ENCODE measurements at regions not wholly inside any gene's neighbourhood (a gene's known extent, or its start where the extent isn't known, plus 50 kb on each side); places are given as distances from the start of the nearest gene placed in this dataset.

DNA sequence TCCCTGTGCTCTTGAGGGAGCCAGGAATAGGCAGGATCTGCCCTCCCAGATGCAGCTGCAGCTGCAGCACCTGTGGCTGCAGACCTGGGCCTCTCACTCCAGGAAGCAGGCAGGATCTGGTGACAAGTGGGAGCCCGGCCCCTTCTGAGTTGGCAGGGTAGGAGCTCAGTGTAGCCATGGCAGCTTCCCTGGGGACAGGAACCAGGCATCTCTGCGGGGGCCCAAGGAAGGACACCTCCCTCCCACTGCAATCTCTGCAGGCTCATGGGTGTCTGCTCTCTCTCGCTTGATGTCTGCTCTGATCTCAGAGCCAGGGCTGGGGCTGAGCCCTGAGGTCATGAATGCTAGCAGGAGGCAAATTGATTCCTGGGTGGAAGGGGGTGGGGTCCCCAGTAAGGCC lies 592.5 kb upstream of the CA10 start:
- no peaks in the 10 kb centered on the region for H3K27me3 ChIP-seq (ENCODE audit: control insufficient read depth, insufficient read depth, low read length)
- no peak overlapping the region for H3K27ac ChIP-seq (ENCODE audit: insufficient read depth, low read length, poor library complexity, severe bottlenecking)
- DNase-seq (no peak), ATAC-seq (ENCODE audit: low read depth in 2 of 2) (no peak)
- Mint-ChIP-seq H3K4me1 (no peaks in the 10 kb centered on the region), H3K9me3 (peaks cover 0 to 8% (median 3%) of the 10 kb centered on the region in 7 donors), H3K36me3 (no peaks in the 10 kb centered on the region), H3K4me3 (no peak overlapping the region), H3K27ac (no peak overlapping the region), H3K27me3 (no peaks in the 10 kb centered on the region)
- no peak overlapping the region for H3K4me3 ChIP-seq (ENCODE audit: low read depth, low read length)
- H3K4me1 ChIP-seq (ENCODE audit: control insufficient read depth, insufficient read depth, low read length, poor library complexity, severe bottlenecking) = no peaks in the 10 kb centered on the region
- H3K9me3 ChIP-seq (ENCODE audit: control insufficient read depth in 2 of 2, low read length in 2 of 2) = peaks cover 0 to 4% of the 10 kb centered on the region in 2 experiments
- H3K36me3 ChIP-seq (ENCODE audit: control insufficient read depth, insufficient read depth, low read length) = no peaks in the 10 kb centered on the region

- no peak for DNase-seq
- no peaks in the 10 kb centered on the region for H3K9me3 ChIP-seq (ENCODE audit: control insufficient read depth in 2 of 2, low read length in 2 of 2)
Observed at GRCh38 chr17:52744179-52744578, 585.7 kb upstream of the CA10 start.

GRCh38 chr17:52740006-52740405 lies 581.5 kb upstream of the CA10 start:
- DNase-seq = no peak
- Mint-ChIP-seq H3K27ac (no peak overlapping the region), H3K9me3 (peaks cover 0 to 3% (median 0%) of the 10 kb centered on the region in 7 donors), H3K36me3 (no peaks in the 10 kb centered on the region), H3K27me3 (no peaks in the 10 kb centered on the region), H3K4me3 (no peak overlapping the region), H3K4me1 (no peaks in the 10 kb centered on the region)
- Histone ChIP-seq H3K4me3 (ENCODE audit: low read depth, low read length) (no peak overlapping the region), H3K27ac (ENCODE audit: insufficient read depth, low read length, poor library complexity, severe bottlenecking) (no peak overlapping the region), H3K4me1 (ENCODE audit: control insufficient read depth, insufficient read depth, low read length, poor library complexity, severe bottlenecking) (no peaks in the 10 kb centered on the region), H3K27me3 (ENCODE audit: control insufficient read depth, insufficient read depth, low read length) (no peaks in the 10 kb centered on the region), H3K36me3 (ENCODE audit: control insufficient read depth, insufficient read depth, low read length) (no peaks in the 10 kb centered on the region), H3K9me3 (ENCODE audit: control insufficient read depth in 2 of 2, low read length in 2 of 2) (no peaks in the 10 kb centered on the region)
- no peak for ATAC-seq (ENCODE audit: low read depth in 2 of 2)

More at GRCh38 chr17:52744179-52744578, 585.7 kb upstream of the CA10 start:
- H3K9me3 Mint-ChIP-seq = peaks cover 0 to 3% (median 0%) of the 10 kb centered on the region in 7 donors
- no peaks in the 10 kb centered on the region for H3K36me3 Mint-ChIP-seq
- no peak overlapping the region for H3K27ac ChIP-seq (ENCODE audit: insufficient read depth, low read length, poor library complexity, severe bottlenecking)
- H3K27ac Mint-ChIP-seq = no peak overlapping the region
- H3K4me3 ChIP-seq (ENCODE audit: low read depth, low read length) = no peak overlapping the region
- ATAC-seq (ENCODE audit: low read depth in 2 of 2) = no peak
- no peaks in the 10 kb centered on the region for H3K27me3 ChIP-seq (ENCODE audit: control insufficient read depth, insufficient read depth, low read length)
- no peak overlapping the region for H3K4me3 Mint-ChIP-seq
- no peaks in the 10 kb centered on the region for H3K4me1 Mint-ChIP-seq
- H3K27me3 Mint-ChIP-seq = no peaks in the 10 kb centered on the region
- no peaks in the 10 kb centered on the region for H3K4me1 ChIP-seq (ENCODE audit: control insufficient read depth, insufficient read depth, low read length, poor library complexity, severe bottlenecking)
- no peaks in the 10 kb centered on the region for H3K36me3 ChIP-seq (ENCODE audit: control insufficient read depth, insufficient read depth, low read length)

DNA sequence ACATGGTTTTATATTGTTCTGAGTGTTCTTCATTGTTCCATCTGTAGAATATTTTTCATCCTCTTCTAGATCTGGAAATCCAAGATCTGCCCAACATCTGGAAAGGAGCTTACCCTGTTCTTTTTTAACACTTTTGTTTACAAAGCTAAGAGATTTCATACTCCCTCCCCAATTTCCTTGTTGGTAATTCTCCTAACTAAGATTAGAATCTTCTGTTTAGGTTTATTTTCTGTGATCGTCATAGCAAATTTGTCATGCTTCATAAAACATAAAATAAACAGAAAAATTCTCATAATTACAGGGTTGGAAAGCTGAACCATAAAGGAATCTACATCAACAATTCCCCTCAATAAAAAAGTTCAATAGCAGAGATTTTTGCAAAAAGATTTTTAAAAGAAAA lies 580.3 kb upstream of the CA10 start:
- H3K9me3 Mint-ChIP-seq = peaks cover 0 to 9% (median 2%) of the 10 kb centered on the region in 7 donors
- ATAC-seq (ENCODE audit: low read depth in 2 of 2) (no peak), DNase-seq (no peak)
- no peak overlapping the region for H3K27ac Mint-ChIP-seq
- no peaks in the 10 kb centered on the region for H3K27me3 ChIP-seq (ENCODE audit: control insufficient read depth, insufficient read depth, low read length)
- no peaks in the 10 kb centered on the region for H3K27me3 Mint-ChIP-seq
- H3K36me3 ChIP-seq (ENCODE audit: control insufficient read depth, insufficient read depth, low read length) = no peaks in the 10 kb centered on the region
- no peak overlapping the region for H3K4me3 ChIP-seq (ENCODE audit: low read depth, low read length)
- H3K36me3 Mint-ChIP-seq = no peaks in the 10 kb centered on the region
- H3K4me3 Mint-ChIP-seq = no peak overlapping the region
- no peaks in the 10 kb centered on the region for H3K4me1 ChIP-seq (ENCODE audit: control insufficient read depth, insufficient read depth, low read length, poor library complexity, severe bottlenecking)
- H3K27ac ChIP-seq (ENCODE audit: insufficient read depth, low read length, poor library complexity, severe bottlenecking) = no peak overlapping the region
- H3K4me1 Mint-ChIP-seq = no peaks in the 10 kb centered on the region
- H3K9me3 ChIP-seq (ENCODE audit: control insufficient read depth in 2 of 2, low read length in 2 of 2) = no peaks in the 10 kb centered on the region

DNA sequence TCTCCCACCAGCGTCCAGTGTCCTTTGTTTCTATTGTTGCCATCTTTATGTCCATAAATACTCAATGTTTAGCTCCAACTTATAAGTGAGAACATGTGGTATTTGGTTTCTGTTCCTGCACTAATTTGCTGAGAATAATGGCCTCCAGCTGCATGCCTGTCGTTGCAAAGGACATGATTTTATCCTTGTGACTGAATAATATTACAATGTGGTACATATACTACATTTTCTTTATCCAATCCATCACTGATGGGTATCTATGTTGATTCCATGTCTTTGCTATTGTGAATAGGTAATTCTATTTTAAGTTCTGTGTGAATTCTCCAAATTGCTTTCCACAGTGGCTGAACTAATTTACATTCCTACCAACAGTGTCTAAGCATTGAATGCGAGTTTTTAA lies 578.6 kb upstream of the CA10 start:
- H3K27me3 ChIP-seq (ENCODE audit: control insufficient read depth, insufficient read depth, low read length) = no peaks in the 10 kb centered on the region
- H3K27ac ChIP-seq (ENCODE audit: insufficient read depth, low read length, poor library complexity, severe bottlenecking) = no peak overlapping the region
- H3K4me1 Mint-ChIP-seq = no peaks in the 10 kb centered on the region
- H3K27ac Mint-ChIP-seq = no peak overlapping the region
- H3K4me3 Mint-ChIP-seq = no peak overlapping the region
- no peaks in the 10 kb centered on the region for H3K4me1 ChIP-seq (ENCODE audit: control insufficient read depth, insufficient read depth, low read length, poor library complexity, severe bottlenecking)
- no peaks in the 10 kb centered on the region for H3K9me3 ChIP-seq (ENCODE audit: control insufficient read depth in 2 of 2, low read length in 2 of 2)
- H3K27me3 Mint-ChIP-seq = no peaks in the 10 kb centered on the region
- H3K4me3 ChIP-seq (ENCODE audit: low read depth, low read length) = no peak overlapping the region
- H3K9me3 Mint-ChIP-seq = peaks cover 0 to 13% (median 2%) of the 10 kb centered on the region in 7 donors
- no peak for ATAC-seq (ENCODE audit: low read depth in 2 of 2)
- H3K36me3 ChIP-seq (ENCODE audit: control insufficient read depth, insufficient read depth, low read length) = no peaks in the 10 kb centered on the region
- no peak for DNase-seq
- no peaks in the 10 kb centered on the region for H3K36me3 Mint-ChIP-seq

DNA sequence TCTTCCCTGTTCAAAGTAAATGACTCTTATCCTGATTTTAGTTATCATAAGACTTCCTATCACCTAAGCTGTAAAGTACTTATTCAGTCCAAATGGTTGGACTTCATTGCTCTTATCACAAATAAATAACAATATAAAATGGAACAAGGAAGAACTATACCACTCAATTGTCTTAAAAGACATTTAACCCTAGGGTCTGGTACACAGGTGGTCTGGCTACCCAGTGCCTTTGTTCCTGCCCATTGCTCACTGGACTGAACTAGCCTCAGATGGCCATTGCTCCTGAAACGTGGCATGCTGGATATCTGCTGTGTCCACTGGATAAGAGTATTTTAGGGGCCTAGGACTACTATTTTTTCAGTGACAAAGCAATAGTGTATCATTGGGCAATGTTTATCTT lies 574.3 kb upstream of the CA10 start:
- H3K27ac ChIP-seq (ENCODE audit: insufficient read depth, low read length, poor library complexity, severe bottlenecking) = no peak overlapping the region
- no peaks in the 10 kb centered on the region for H3K4me1 ChIP-seq (ENCODE audit: control insufficient read depth, insufficient read depth, low read length, poor library complexity, severe bottlenecking)
- H3K36me3 ChIP-seq (ENCODE audit: control insufficient read depth, insufficient read depth, low read length) = no peaks in the 10 kb centered on the region
- Mint-ChIP-seq H3K27me3 (no peaks in the 10 kb centered on the region), H3K4me3 (no peak overlapping the region), H3K36me3 (no peaks in the 10 kb centered on the region), H3K9me3 (peaks cover 0 to 13% (median 0%) of the 10 kb centered on the region in 7 donors), H3K4me1 (no peaks in the 10 kb centered on the region), H3K27ac (no peak overlapping the region)
- no peaks in the 10 kb centered on the region for H3K9me3 ChIP-seq (ENCODE audit: control insufficient read depth in 2 of 2, low read length in 2 of 2)
- no peak overlapping the region for H3K4me3 ChIP-seq (ENCODE audit: low read depth, low read length)
- no peak for DNase-seq
- no peak for ATAC-seq (ENCODE audit: low read depth in 2 of 2)
- H3K27me3 ChIP-seq (ENCODE audit: control insufficient read depth, insufficient read depth, low read length) = no peaks in the 10 kb centered on the region

GRCh38 chr17:52724578-52724977 lies 566.1 kb upstream of the CA10 start:
- no peak overlapping the region for H3K4me3 ChIP-seq (ENCODE audit: low read depth, low read length)
- no peaks in the 10 kb centered on the region for H3K9me3 Mint-ChIP-seq
- no peak overlapping the region for H3K27ac Mint-ChIP-seq
- no peaks in the 10 kb centered on the region for H3K9me3 ChIP-seq (ENCODE audit: control insufficient read depth in 2 of 2, low read length in 2 of 2)
- DNase-seq (no peak), ATAC-seq (ENCODE audit: low read depth in 2 of 2) (no peak)
- no peaks in the 10 kb centered on the region for H3K36me3 ChIP-seq (ENCODE audit: control insufficient read depth, insufficient read depth, low read length)
- H3K36me3 Mint-ChIP-seq = no peaks in the 10 kb centered on the region
- no peaks in the 10 kb centered on the region for H3K4me1 ChIP-seq (ENCODE audit: control insufficient read depth, insufficient read depth, low read length, poor library complexity, severe bottlenecking)
- H3K4me1 Mint-ChIP-seq = no peaks in the 10 kb centered on the region
- H3K27ac ChIP-seq (ENCODE audit: insufficient read depth, low read length, poor library complexity, severe bottlenecking) = no peak overlapping the region
- no peak overlapping the region for H3K4me3 Mint-ChIP-seq
- H3K27me3 Mint-ChIP-seq = no peaks in the 10 kb centered on the region
- no peaks in the 10 kb centered on the region for H3K27me3 ChIP-seq (ENCODE audit: control insufficient read depth, insufficient read depth, low read length)

DNA sequence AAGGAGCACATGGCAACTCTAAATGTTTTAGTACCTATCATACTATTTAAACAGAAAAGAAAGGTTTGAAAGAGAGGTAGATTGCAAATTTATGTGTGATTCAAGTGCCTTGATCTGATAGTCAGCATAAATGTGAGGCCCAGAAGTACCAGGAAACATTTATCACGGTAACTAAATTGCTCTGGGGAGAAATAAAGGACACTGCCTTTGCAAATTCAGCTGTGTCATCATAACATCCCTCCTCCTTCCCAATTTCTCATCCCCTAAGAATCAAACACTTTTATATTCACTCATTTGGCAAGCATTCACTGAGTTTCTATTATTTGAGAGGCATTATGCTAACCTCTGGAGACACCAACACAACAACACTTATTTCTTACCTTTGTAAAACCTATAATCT lies 563.4 kb upstream of the CA10 start:
- Histone ChIP-seq H3K27ac (ENCODE audit: insufficient read depth, low read length, poor library complexity, severe bottlenecking) (no peak overlapping the region), H3K4me3 (ENCODE audit: low read depth, low read length) (no peak overlapping the region), H3K27me3 (ENCODE audit: control insufficient read depth, insufficient read depth, low read length) (no peaks in the 10 kb centered on the region), H3K9me3 (ENCODE audit: control insufficient read depth in 2 of 2, low read length in 2 of 2) (no peaks in the 10 kb centered on the region), H3K4me1 (ENCODE audit: control insufficient read depth, insufficient read depth, low read length, poor library complexity, severe bottlenecking) (no peaks in the 10 kb centered on the region), H3K36me3 (ENCODE audit: control insufficient read depth, insufficient read depth, low read length) (no peaks in the 10 kb centered on the region)
- H3K27me3 Mint-ChIP-seq = no peaks in the 10 kb centered on the region
- H3K4me1 Mint-ChIP-seq = no peaks in the 10 kb centered on the region
- ATAC-seq (ENCODE audit: low read depth in 2 of 2) (no peak), DNase-seq (no peak)
- no peak overlapping the region for H3K4me3 Mint-ChIP-seq
- no peak overlapping the region for H3K27ac Mint-ChIP-seq
- peaks cover 0 to 3% (median 0%) of the 10 kb centered on the region in 7 donors for H3K9me3 Mint-ChIP-seq
- no peaks in the 10 kb centered on the region for H3K36me3 Mint-ChIP-seq

Data from CD4-positive, CD25-positive, alpha-beta regulatory T cell (primary cell).